ENCODE measurements at regions not wholly inside any gene's neighbourhood (a gene's known extent, or its start where the extent isn't known, plus 50 kb on each side); places are given as distances from the start of the nearest gene placed in this dataset.

GRCh38 chr3:21049334-21050062, 701.5 kb downstream of the ZNF385D start:
- no peaks in the 10 kb centered on the region for H3K4me1 Mint-ChIP-seq (ENCODE audit: low read depth, unreplicated experiment)
- H3K27me3 Mint-ChIP-seq (ENCODE audit: unreplicated experiment) = no peaks in the 10 kb centered on the region
- no peak overlapping the region for H3K4me3 Mint-ChIP-seq (ENCODE audit: unreplicated experiment)
- TF ChIP-seq, protein P1, sequence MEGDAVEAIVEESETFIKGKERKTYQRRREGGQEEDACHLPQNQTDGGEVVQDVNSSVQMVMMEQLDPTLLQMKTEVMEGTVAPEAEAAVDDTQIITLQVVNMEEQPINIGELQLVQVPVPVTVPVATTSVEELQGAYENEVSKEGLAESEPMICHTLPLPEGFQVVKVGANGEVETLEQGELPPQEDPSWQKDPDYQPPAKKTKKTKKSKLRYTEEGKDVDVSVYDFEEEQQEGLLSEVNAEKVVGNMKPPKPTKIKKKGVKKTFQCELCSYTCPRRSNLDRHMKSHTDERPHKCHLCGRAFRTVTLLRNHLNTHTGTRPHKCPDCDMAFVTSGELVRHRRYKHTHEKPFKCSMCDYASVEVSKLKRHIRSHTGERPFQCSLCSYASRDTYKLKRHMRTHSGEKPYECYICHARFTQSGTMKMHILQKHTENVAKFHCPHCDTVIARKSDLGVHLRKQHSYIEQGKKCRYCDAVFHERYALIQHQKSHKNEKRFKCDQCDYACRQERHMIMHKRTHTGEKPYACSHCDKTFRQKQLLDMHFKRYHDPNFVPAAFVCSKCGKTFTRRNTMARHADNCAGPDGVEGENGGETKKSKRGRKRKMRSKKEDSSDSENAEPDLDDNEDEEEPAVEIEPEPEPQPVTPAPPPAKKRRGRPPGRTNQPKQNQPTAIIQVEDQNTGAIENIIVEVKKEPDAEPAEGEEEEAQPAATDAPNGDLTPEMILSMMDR (IDR thresholded peaks at IDR 0.05; ENCODE audit: partially characterized antibody, unreplicated experiment) = no peak
- H3K36me3 Mint-ChIP-seq (ENCODE audit: unreplicated experiment) = no peaks in the 10 kb centered on the region
- H3K9me3 Mint-ChIP-seq (ENCODE audit: unreplicated experiment) = no peaks in the 10 kb centered on the region
- DNase-seq = no peak
- H3K27ac Mint-ChIP-seq (ENCODE audit: unreplicated experiment) = no peak overlapping the region

GRCh38 chr3:21043139-21043538, 707.9 kb downstream of the ZNF385D start:
- no peak for DNase-seq
- H3K27ac Mint-ChIP-seq (ENCODE audit: unreplicated experiment) = no peak overlapping the region
- TF ChIP-seq, protein P1 (IDR thresholded peaks at IDR 0.05; ENCODE audit: partially characterized antibody, unreplicated experiment) = no peak
- H3K27me3 Mint-ChIP-seq (ENCODE audit: unreplicated experiment) = no peaks in the 10 kb centered on the region
- H3K9me3 Mint-ChIP-seq (ENCODE audit: unreplicated experiment) = no peaks in the 10 kb centered on the region
- H3K36me3 Mint-ChIP-seq (ENCODE audit: unreplicated experiment) = no peaks in the 10 kb centered on the region
- no peak overlapping the region for H3K4me3 Mint-ChIP-seq (ENCODE audit: unreplicated experiment)
- H3K4me1 Mint-ChIP-seq (ENCODE audit: low read depth, unreplicated experiment) = no peaks in the 10 kb centered on the region

DNA sequence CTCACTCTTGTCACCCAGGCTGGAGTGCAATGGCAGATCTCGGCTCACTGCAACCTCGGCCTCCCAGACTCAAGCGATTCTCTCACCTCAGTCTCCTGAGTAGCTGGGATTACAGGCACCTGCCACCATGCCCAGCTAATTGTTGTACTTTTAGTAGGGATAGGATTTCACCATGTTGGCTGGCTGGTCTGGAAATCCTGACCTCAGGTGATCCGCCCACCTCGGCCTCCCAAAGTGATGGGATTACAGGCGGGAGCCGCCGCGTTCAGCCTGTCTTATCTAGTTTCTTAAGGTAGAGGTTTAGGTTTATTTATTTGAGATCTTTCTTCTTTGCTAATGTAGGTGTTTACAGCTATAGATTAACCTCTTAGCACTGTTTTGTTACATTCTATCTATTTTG, 708.8 kb downstream of the ZNF385D start:
- no peak overlapping the region for H3K4me3 Mint-ChIP-seq (ENCODE audit: unreplicated experiment)
- no peaks in the 10 kb centered on the region for H3K27me3 Mint-ChIP-seq (ENCODE audit: unreplicated experiment)
- no peak for DNase-seq
- no peak overlapping the region for H3K27ac Mint-ChIP-seq (ENCODE audit: unreplicated experiment)
- TF ChIP-seq, protein P1 (IDR thresholded peaks at IDR 0.05; ENCODE audit: partially characterized antibody, unreplicated experiment) = no peak
- H3K36me3 Mint-ChIP-seq (ENCODE audit: unreplicated experiment) = no peaks in the 10 kb centered on the region
- H3K9me3 Mint-ChIP-seq (ENCODE audit: unreplicated experiment) = no peaks in the 10 kb centered on the region
- H3K4me1 Mint-ChIP-seq (ENCODE audit: low read depth, unreplicated experiment) = no peaks in the 10 kb centered on the region

DNA sequence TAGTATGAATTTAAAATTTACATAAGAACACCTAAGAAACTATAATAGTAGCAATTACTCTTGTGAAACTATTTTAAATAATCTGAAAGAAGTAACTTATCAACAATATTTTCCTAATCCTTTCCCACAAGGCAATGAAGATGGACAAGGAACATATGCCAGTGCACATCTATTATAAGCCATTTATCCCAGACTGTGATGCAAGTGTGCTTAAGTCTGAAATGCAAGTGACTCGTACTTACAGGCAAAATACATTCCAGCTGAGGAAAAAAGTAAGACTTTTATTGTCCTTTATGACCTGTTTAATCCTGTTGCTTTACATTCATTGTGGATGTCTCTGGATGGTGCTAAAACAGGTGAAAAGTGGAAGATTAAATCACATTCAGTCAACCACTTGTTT, 709.4 kb downstream of the ZNF385D start:
- no peak overlapping the region for H3K27ac Mint-ChIP-seq (ENCODE audit: unreplicated experiment)
- H3K36me3 Mint-ChIP-seq (ENCODE audit: unreplicated experiment) = no peaks in the 10 kb centered on the region
- no peak for DNase-seq
- no peaks in the 10 kb centered on the region for H3K4me1 Mint-ChIP-seq (ENCODE audit: low read depth, unreplicated experiment)
- H3K4me3 Mint-ChIP-seq (ENCODE audit: unreplicated experiment) = no peak overlapping the region
- TF ChIP-seq, protein P1 (IDR thresholded peaks at IDR 0.05; ENCODE audit: partially characterized antibody, unreplicated experiment) = no peak
- H3K9me3 Mint-ChIP-seq (ENCODE audit: unreplicated experiment) = no peaks in the 10 kb centered on the region
- H3K27me3 Mint-ChIP-seq (ENCODE audit: unreplicated experiment) = no peaks in the 10 kb centered on the region

GRCh38 chr3:21036888-21037287, 714.1 kb downstream of the ZNF385D start:
- Mint-ChIP-seq H3K4me3 (ENCODE audit: unreplicated experiment) (no peak overlapping the region), H3K36me3 (ENCODE audit: unreplicated experiment) (no peaks in the 10 kb centered on the region), H3K27me3 (ENCODE audit: unreplicated experiment) (no peaks in the 10 kb centered on the region), H3K4me1 (ENCODE audit: low read depth, unreplicated experiment) (no peaks in the 10 kb centered on the region), H3K9me3 (ENCODE audit: unreplicated experiment) (no peaks in the 10 kb centered on the region), H3K27ac (ENCODE audit: unreplicated experiment) (no peak overlapping the region)
- no peak for DNase-seq
- TF ChIP-seq, protein P1 (IDR thresholded peaks at IDR 0.05; ENCODE audit: partially characterized antibody, unreplicated experiment) = no peak

Measured in glutamatergic neuron (in vitro differentiated cells).